Neuron (in vitro differentiated cells): ENCODE measurements at regions not wholly inside any gene's neighbourhood (a gene's known extent, or its start where the extent isn't known, plus 50 kb on each side); places are given as distances from the start of the nearest gene placed in this dataset.
"Not testable (repeated sequence)": the region's sequence is repeated elsewhere in the genome, so short reads cannot be mapped to it uniquely, and the experiment has no call there.

Source experiments
- H2AFZ ChIP-seq: one replicate; pipeline ENCODE4 v1.6.1; 2013; ENCODE audit warnings: low read depth, mild to moderate bottlenecking, inconsistent platforms, low read length, moderate library complexity
- H3K27me3 ChIP-seq: one replicate; pipeline ENCODE4 v1.6.1; 2013; ENCODE audit warnings: low read length; ENCODE audit not compliant: insufficient read depth
- H3K36me3 ChIP-seq: one replicate; pipeline ENCODE4 v1.6.1; 2013; ENCODE audit warnings: low read length; ENCODE audit not compliant: insufficient read depth
- H3K4me1 ChIP-seq: one replicate; pipeline ENCODE4 v1.6.1; 2013; ENCODE audit warnings: low read length; ENCODE audit not compliant: insufficient read depth
- H3K4me3 ChIP-seq: 2 replicates; pipeline ENCODE4 v1.5.1; 2013; ENCODE audit warnings: mild to moderate bottlenecking, low read length, moderate library complexity
- H3K9me3 ChIP-seq: one replicate; pipeline ENCODE4 v1.6.1; 2013; ENCODE audit warnings: low read length

- no peak overlapping the region for H2AFZ ChIP-seq
- H3K27me3 ChIP-seq = no peaks in the 10 kb centered on the region
- H3K36me3 ChIP-seq = no peaks in the 10 kb centered on the region
- no peaks in the 10 kb centered on the region for H3K4me1 ChIP-seq
- H3K4me3 ChIP-seq = no peak overlapping the region
- no peaks in the 10 kb centered on the region for H3K9me3 ChIP-seq
These were observed 178.1 kb upstream of the MMADHC start for GRCh38 chr2:149765636-149766035.

GRCh38 chr2:149765003-149765402 lies 177.4 kb upstream of the MMADHC start:
- Histone ChIP-seq H3K4me3 (no peak overlapping the region), H3K4me1 (no peaks in the 10 kb centered on the region), H2AFZ (no peak overlapping the region), H3K36me3 (no peaks in the 10 kb centered on the region), H3K9me3 (no peaks in the 10 kb centered on the region), H3K27me3 (no peaks in the 10 kb centered on the region)

GRCh38 chr2:149763358-149763757 lies 175.8 kb upstream of the MMADHC start:
- no peak overlapping the region for H2AFZ ChIP-seq
- H3K4me1 ChIP-seq = no peaks in the 10 kb centered on the region
- H3K4me3 ChIP-seq = no peak overlapping the region
- H3K27me3 ChIP-seq = no peaks in the 10 kb centered on the region
- H3K36me3 ChIP-seq = no peaks in the 10 kb centered on the region
- no peaks in the 10 kb centered on the region for H3K9me3 ChIP-seq

- Histone ChIP-seq H3K9me3 (no peaks in the 10 kb centered on the region), H2AFZ (no peak overlapping the region), H3K4me1 (no peaks in the 10 kb centered on the region), H3K27me3 (no peaks in the 10 kb centered on the region), H3K36me3 (no peaks in the 10 kb centered on the region), H3K4me3 (no peak overlapping the region)
These were observed 174.0 kb upstream of the MMADHC start for GRCh38 chr2:149761611-149762010.

- not testable (repeated sequence) for H3K4me3 ChIP-seq, H3K9me3 ChIP-seq, H2AFZ ChIP-seq
These were observed 171.8 kb upstream of the MMADHC start for GRCh38 chr2:149759382-149759781.

GRCh38 chr2:149754722-149755121 lies 167.1 kb upstream of the MMADHC start:
- H3K9me3 ChIP-seq, H3K36me3 ChIP-seq, H3K27me3 ChIP-seq, H3K4me3 ChIP-seq, H2AFZ ChIP-seq, H3K4me1 ChIP-seq: not testable (repeated sequence)

More at GRCh38 chr2:149759382-149759781, 171.8 kb upstream of the MMADHC start:
- H3K27me3 ChIP-seq, H3K36me3 ChIP-seq, H3K4me1 ChIP-seq: not testable (repeated sequence)

GRCh38 chr2:149747456-149747855 lies 159.9 kb upstream of the MMADHC start:
- H3K27me3 ChIP-seq = no peaks in the 10 kb centered on the region
- no peaks in the 10 kb centered on the region for H3K4me1 ChIP-seq
- no peak overlapping the region for H3K4me3 ChIP-seq
- H2AFZ ChIP-seq = no peak overlapping the region
- H3K9me3 ChIP-seq = no peaks in the 10 kb centered on the region
- H3K36me3 ChIP-seq = no peaks in the 10 kb centered on the region

GRCh38 chr2:149745396-149746230 lies 158.0 kb upstream of the MMADHC start:
- Histone ChIP-seq H3K4me1 (no peaks in the 10 kb centered on the region), H2AFZ (no peak overlapping the region), H3K36me3 (no peaks in the 10 kb centered on the region), H3K9me3 (no peaks in the 10 kb centered on the region), H3K4me3 (no peak overlapping the region), H3K27me3 (no peaks in the 10 kb centered on the region)

GRCh38 chr2:149744865-149745264 lies 157.3 kb upstream of the MMADHC start:
- Histone ChIP-seq H3K4me3 (no peak overlapping the region), H3K27me3 (no peaks in the 10 kb centered on the region), H3K36me3 (no peaks in the 10 kb centered on the region), H3K9me3 (no peaks in the 10 kb centered on the region), H2AFZ (no peak overlapping the region), H3K4me1 (no peaks in the 10 kb centered on the region)

- Histone ChIP-seq H2AFZ (no peak overlapping the region), H3K36me3 (no peaks in the 10 kb centered on the region), H3K27me3 (no peaks in the 10 kb centered on the region), H3K9me3 (no peaks in the 10 kb centered on the region), H3K4me3 (no peak overlapping the region), H3K4me1 (no peaks in the 10 kb centered on the region)
These were observed 156.4 kb upstream of the MMADHC start for GRCh38 chr2:149743842-149744448.

- no peak overlapping the region for H3K4me3 ChIP-seq
- H3K4me1 ChIP-seq = no peaks in the 10 kb centered on the region
- no peaks in the 10 kb centered on the region for H3K9me3 ChIP-seq
- no peaks in the 10 kb centered on the region for H3K36me3 ChIP-seq
- H2AFZ ChIP-seq = no peak overlapping the region
- H3K27me3 ChIP-seq = no peaks in the 10 kb centered on the region
These were observed 154.1 kb upstream of the MMADHC start for GRCh38 chr2:149741646-149742045.

GRCh38 chr2:149740490-149740889 lies 152.9 kb upstream of the MMADHC start:
- peaks cover 3% of the 10 kb centered on the region for H3K9me3 ChIP-seq
- H3K36me3 ChIP-seq = no peaks in the 10 kb centered on the region
- no peaks in the 10 kb centered on the region for H3K4me1 ChIP-seq
- H3K27me3 ChIP-seq = no peaks in the 10 kb centered on the region
- H3K4me3 ChIP-seq = no peak overlapping the region
- H2AFZ ChIP-seq = no peak overlapping the region

- Histone ChIP-seq H2AFZ (no peak overlapping the region), H3K9me3 (peaks cover 5% of the 10 kb centered on the region), H3K4me1 (no peaks in the 10 kb centered on the region), H3K27me3 (no peaks in the 10 kb centered on the region), H3K4me3 (no peak overlapping the region), H3K36me3 (no peaks in the 10 kb centered on the region)
These were observed 152.3 kb upstream of the MMADHC start for GRCh38 chr2:149739883-149740265.
